HFF-Myc (cell line): ENCODE measurements at regions not wholly inside any gene's neighbourhood (a gene's known extent, or its start where the extent isn't known, plus 50 kb on each side); places are given as distances from the start of the nearest gene placed in this dataset.
"Not testable (repeated sequence)": the region's sequence is repeated elsewhere in the genome, so short reads cannot be mapped to it uniquely, and the experiment has no call there.

ENCODE experiments used
- DNase-seq: peaks from one replicate; pipeline ENCODE4 v3.0.0-alpha.2; 2011; ENCODE audit warnings: low read depth; ENCODE audit errors: extremely low read depth
- H3K4me3 ChIP-seq: replicated peaks from 2 replicates; pipeline ENCODE4 v1.5.1; 2011; ENCODE audit warnings: low read depth, mild to moderate bottlenecking, control low read depth, low read length
- TF ChIP-seq, protein P1 (sequence below): IDR thresholded peaks from 2 replicates; pipeline ENCODE4 v1.5.1; 2012; ENCODE audit warnings: mild to moderate bottlenecking, low read depth, low read length, control low read depth; ENCODE audit errors: missing control alignments

DNA sequence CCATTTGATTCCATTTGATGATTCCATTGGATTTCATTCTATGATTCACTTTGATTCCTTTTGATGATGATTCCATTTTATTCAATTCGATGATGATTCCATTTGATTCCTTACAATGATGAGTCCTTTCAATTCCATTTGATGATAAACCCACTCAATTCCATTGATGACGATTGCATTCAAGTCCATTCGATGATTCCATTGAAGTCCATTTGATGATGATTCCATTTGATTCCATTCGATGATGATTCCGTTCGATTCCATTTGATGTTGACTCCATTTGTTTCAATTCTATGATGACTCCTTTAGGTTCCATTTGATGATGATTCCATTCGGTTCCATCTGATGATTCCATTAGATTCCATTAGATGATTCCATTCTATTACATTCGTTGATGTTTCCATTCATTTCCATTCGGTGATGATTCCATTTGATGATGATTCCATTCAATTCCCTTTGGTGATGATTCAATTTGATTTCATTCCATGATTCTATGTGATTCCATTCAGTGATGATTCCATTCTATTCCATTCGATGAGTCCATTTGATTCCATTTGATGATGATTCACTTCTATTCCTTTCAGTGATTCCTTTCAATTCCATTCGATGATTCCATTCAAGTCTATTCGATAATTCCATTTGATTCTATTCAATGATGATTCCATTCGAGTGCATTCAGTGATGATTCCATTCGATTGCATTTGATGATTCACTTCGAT lies 1106.0 kb downstream of the RPIA start:
- TF ChIP-seq, protein P1, sequence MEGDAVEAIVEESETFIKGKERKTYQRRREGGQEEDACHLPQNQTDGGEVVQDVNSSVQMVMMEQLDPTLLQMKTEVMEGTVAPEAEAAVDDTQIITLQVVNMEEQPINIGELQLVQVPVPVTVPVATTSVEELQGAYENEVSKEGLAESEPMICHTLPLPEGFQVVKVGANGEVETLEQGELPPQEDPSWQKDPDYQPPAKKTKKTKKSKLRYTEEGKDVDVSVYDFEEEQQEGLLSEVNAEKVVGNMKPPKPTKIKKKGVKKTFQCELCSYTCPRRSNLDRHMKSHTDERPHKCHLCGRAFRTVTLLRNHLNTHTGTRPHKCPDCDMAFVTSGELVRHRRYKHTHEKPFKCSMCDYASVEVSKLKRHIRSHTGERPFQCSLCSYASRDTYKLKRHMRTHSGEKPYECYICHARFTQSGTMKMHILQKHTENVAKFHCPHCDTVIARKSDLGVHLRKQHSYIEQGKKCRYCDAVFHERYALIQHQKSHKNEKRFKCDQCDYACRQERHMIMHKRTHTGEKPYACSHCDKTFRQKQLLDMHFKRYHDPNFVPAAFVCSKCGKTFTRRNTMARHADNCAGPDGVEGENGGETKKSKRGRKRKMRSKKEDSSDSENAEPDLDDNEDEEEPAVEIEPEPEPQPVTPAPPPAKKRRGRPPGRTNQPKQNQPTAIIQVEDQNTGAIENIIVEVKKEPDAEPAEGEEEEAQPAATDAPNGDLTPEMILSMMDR = no peak
- H3K4me3 ChIP-seq = no peak overlapping the region
- no peak for DNase-seq

- not testable (repeated sequence) for H3K4me3 ChIP-seq, DNase-seq
Measured at GRCh38 chr2:89801207-89801606, 1109.7 kb downstream of the RPIA start.

DNA sequence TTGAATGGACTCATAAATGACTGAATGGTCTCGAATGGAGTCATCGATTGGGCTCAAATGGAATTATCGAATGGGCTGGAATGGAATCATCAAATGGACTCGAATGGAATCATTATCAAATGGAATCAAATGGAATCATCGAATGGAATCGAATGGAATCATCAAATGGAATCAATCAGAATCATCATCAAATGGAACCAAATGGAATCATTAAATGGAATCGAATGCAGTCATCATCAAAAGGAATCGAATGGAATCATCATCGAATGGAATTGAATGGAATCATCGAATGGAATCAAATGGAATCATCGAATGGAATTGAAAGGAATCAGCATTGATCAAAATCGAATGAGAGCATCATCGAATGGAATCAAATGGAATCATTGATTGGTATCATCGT lies 1114.9 kb downstream of the RPIA start:
- not testable (repeated sequence) for DNase-seq, H3K4me3 ChIP-seq

DNA sequence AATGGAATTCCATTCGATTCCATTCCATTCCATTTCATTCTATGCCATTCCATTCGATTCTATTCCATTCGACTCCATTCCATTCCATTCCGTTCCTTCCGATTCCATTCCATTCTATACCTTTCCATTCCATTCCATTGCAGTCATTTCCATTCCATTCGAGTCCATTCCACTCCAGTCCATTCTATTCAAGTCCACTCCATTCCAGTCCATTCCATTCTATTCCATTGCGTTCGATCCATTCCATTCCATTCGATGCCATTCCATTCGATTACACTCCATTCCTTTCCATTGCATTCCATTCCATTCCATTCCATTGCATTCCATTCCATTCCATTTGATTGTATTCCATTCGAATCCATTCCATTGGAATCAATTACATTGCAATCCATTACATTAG lies 1119.8 kb downstream of the RPIA start:
- H3K4me3 ChIP-seq = no peak overlapping the region
- DNase-seq = no peak
- TF ChIP-seq, protein P1 = no peak

DNA sequence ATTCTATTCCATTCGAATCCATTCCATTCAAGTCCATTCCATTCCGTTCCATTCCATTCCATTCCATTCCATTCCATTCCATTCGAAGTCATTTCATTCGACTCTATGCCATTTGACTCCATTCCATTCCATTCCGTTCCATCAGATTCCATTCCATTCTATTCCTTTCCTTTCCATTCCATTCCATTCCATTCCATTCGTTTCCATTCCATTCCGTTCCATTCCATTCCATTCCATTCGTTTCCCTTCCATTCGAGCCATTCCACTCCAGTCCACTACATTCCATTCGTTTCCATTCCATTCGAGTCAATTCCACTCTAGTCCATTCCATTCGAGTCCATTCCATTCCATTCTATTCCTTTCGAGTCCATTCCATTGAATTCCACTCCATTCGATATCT lies 1120.4 kb downstream of the RPIA start:
- DNase-seq, H3K4me3 ChIP-seq: not testable (repeated sequence)

DNA sequence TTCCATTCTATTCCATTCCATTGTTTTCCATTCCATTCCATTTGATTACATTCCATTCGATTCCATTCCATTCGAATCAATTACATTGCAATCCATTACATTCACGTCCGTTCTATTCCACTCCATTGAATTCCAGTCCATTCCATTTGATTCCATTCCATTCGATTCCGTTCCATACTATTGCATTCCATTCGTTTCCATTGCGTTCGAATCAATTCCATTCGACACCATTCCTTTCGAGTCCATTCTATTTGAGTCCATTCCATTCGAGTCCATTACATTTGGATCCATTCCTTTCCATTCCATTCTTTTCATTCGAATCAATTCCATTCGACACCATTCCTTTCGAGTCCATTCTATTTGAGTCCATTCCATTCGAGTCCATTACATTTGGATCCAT lies 1122.9 kb downstream of the RPIA start:
- DNase-seq, H3K4me3 ChIP-seq: not testable (repeated sequence)

GRCh38 chr2:89818873-89819272 lies 1127.4 kb downstream of the RPIA start:
- H3K4me3 ChIP-seq = no peak overlapping the region
- DNase-seq = no peak
- TF ChIP-seq, protein P1 = no peak

GRCh38 chr2:89819809-89820208 lies 1128.3 kb downstream of the RPIA start:
- no peak for DNase-seq
- TF ChIP-seq, protein P1 = no peak
- no peak overlapping the region for H3K4me3 ChIP-seq

- H3K4me3 ChIP-seq = no peak overlapping the region
- no peak for DNase-seq
- TF ChIP-seq, protein P1 = no peak
Measured at GRCh38 chr2:89820248-89820647, 1128.8 kb downstream of the RPIA start.
